H9 (cell line): ENCODE measurements at regions not wholly inside any gene's neighbourhood (a gene's known extent, or its start where the extent isn't known, plus 50 kb on each side); places are given as distances from the start of the nearest gene placed in this dataset.

Source experiments
- DNase-seq: peaks from one replicate; pipeline ENCODE4 v3.0.0-alpha.2; 2017
- H2AFZ ChIP-seq: one replicate; pipeline ENCODE4 v1.6.1; 2013; ENCODE audit warnings: mild to moderate bottlenecking, low read length, control low read depth, moderate library complexity
- H2AK5ac ChIP-seq: 2 replicates; pipeline ENCODE4 v1.6.1; 2013; ENCODE audit warnings: low read length, control low read depth, mixed read lengths; ENCODE audit not compliant: insufficient read length
- H2BK120ac ChIP-seq: one replicate; pipeline ENCODE4 v1.6.1; 2013; ENCODE audit warnings: low read depth, mild to moderate bottlenecking, low read length, control low read depth, inconsistent platforms; ENCODE audit not compliant: poor library complexity, severe bottlenecking
- H2BK12ac ChIP-seq: 2 replicates; pipeline ENCODE4 v1.6.1; 2013; ENCODE audit warnings: low read length, control low read depth, mixed read lengths, low read depth; ENCODE audit not compliant: insufficient read length
- H2BK15ac ChIP-seq: 2 replicates; pipeline ENCODE4 v1.6.1; 2013; ENCODE audit warnings: low read depth, low read length, control low read depth
- H2BK20ac ChIP-seq: one replicate; pipeline ENCODE4 v1.6.1; 2013; ENCODE audit warnings: low read depth, mild to moderate bottlenecking, low read length, control low read depth, inconsistent platforms; ENCODE audit not compliant: poor library complexity, severe bottlenecking
- H2BK5ac ChIP-seq: 2 replicates; pipeline ENCODE4 v1.6.1; 2013; ENCODE audit warnings: low read length, control low read depth, mixed read lengths; ENCODE audit not compliant: insufficient read length
- H3K14ac ChIP-seq: 2 replicates; pipeline ENCODE4 v1.6.1; 2013; ENCODE audit warnings: low read length, control low read depth; ENCODE audit not compliant: insufficient read depth
- H3K18ac ChIP-seq: 2 replicates; pipeline ENCODE4 v1.6.1; 2013; ENCODE audit warnings: low read depth, mild to moderate bottlenecking, mixed read lengths, low read length, control low read depth; ENCODE audit not compliant: insufficient read length
- H3K23ac ChIP-seq: 2 replicates; pipeline ENCODE4 v1.6.1; 2013; ENCODE audit warnings: low read length, control low read depth, mixed read lengths, low read depth; ENCODE audit not compliant: insufficient read length
- H3K23me2 ChIP-seq: 2 replicates; pipeline ENCODE4 v1.6.1; 2013; ENCODE audit warnings: low read depth, mild to moderate bottlenecking, mixed read lengths, low read length, control low read depth; ENCODE audit not compliant: insufficient read length, poor library complexity, severe bottlenecking
- H3K27ac ChIP-seq: 2 replicates; pipeline ENCODE4 v1.5.1; 2013; ENCODE audit warnings: low read length, control low read depth, mixed read lengths, low read depth; ENCODE audit not compliant: insufficient read length
- H3K27me3 ChIP-seq: 2 replicates; pipeline ENCODE4 v1.6.1; 2013; ENCODE audit warnings: low read length, control low read depth, inconsistent platforms; ENCODE audit not compliant: insufficient read depth
- H3K4ac ChIP-seq: 2 replicates; pipeline ENCODE4 v1.6.1; 2013; ENCODE audit warnings: low read depth, mild to moderate bottlenecking, control low read depth, inconsistent platforms, low read length, moderate library complexity
- H3K4me1 ChIP-seq: 2 replicates; pipeline ENCODE4 v1.6.1; 2013; ENCODE audit warnings: low read length, control low read depth, inconsistent platforms; ENCODE audit not compliant: insufficient read depth
- H3K4me2 ChIP-seq: 2 replicates; pipeline ENCODE4 v1.6.1; 2013; ENCODE audit warnings: low read length, control low read depth, mixed read lengths; ENCODE audit not compliant: insufficient read length, insufficient read depth
- H3K56ac ChIP-seq: 2 replicates; pipeline ENCODE4 v1.6.1; 2013; ENCODE audit warnings: low read depth, mild to moderate bottlenecking, mixed read lengths, low read length, control low read depth; ENCODE audit not compliant: insufficient read length
- H3K79me1 ChIP-seq: 2 replicates; pipeline ENCODE4 v1.6.1; 2013; ENCODE audit warnings: low read depth, mild to moderate bottlenecking, moderate library complexity, low read length, control low read depth, inconsistent platforms; ENCODE audit not compliant: insufficient read depth, poor library complexity, severe bottlenecking
- H3K79me2 ChIP-seq: 2 replicates; pipeline ENCODE4 v1.6.1; 2013; ENCODE audit warnings: low read length, control low read depth, inconsistent platforms; ENCODE audit not compliant: insufficient read depth
- H3K9ac ChIP-seq: 2 replicates; pipeline ENCODE4 v1.6.1; 2013; ENCODE audit warnings: low read length, control low read depth, mixed read lengths; ENCODE audit not compliant: insufficient read length; ENCODE audit errors: extremely low read depth
- H3K9me3 ChIP-seq: one replicate; pipeline ENCODE4 v1.6.1; 2013; ENCODE audit warnings: low read depth, low read length, inconsistent platforms; ENCODE audit not compliant: control insufficient read depth
- H3T11ph ChIP-seq: one replicate; pipeline ENCODE4 v1.6.1; 2013; ENCODE audit warnings: mild to moderate bottlenecking, low read length, control low read depth, inconsistent platforms
- H4K20me1 ChIP-seq: one replicate; pipeline ENCODE4 v1.6.1; 2013; ENCODE audit not compliant: control insufficient read depth, insufficient read length, insufficient read depth
- H4K5ac ChIP-seq: 2 replicates; pipeline ENCODE4 v1.6.1; 2013; ENCODE audit warnings: low read depth, mild to moderate bottlenecking, mixed read lengths, low read length, control low read depth; ENCODE audit not compliant: insufficient read length
- H4K8ac ChIP-seq: replicated peaks from 2 replicates; pipeline ENCODE4 v1.6.1; 2013; ENCODE audit warnings: low read length, control low read depth, mixed read lengths, low read depth; ENCODE audit not compliant: insufficient read length
- H4K91ac ChIP-seq: 2 replicates; pipeline ENCODE4 v1.6.1; 2013; ENCODE audit warnings: low read depth, mild to moderate bottlenecking, moderate library complexity, mixed read lengths, low read length, control low read depth; ENCODE audit not compliant: insufficient read length
- H3K27ac Mint-ChIP-seq, 3 experiments: 2 replicates in 2 of 3; 3 replicates in 1 of 3; pipeline ENCODE4 v1.8.0; 2020 to 2021; ENCODE audit warnings: mixed read lengths in 3 of 3, mild to moderate bottlenecking in 1 of 3, moderate library complexity in 1 of 3
- H3K27me3 Mint-ChIP-seq: 2 replicates; pipeline ENCODE4 v1.8.0; 2021; ENCODE audit warnings: low read depth, mild to moderate bottlenecking, moderate library complexity, mixed read lengths
- H3K36me3 Mint-ChIP-seq, 3 experiments: 2 replicates in 2 of 3; 3 replicates in 1 of 3; pipeline ENCODE4 v1.8.0; 2020 to 2021; ENCODE audit warnings: low read depth in 3 of 3, mixed read lengths in 3 of 3; ENCODE audit not compliant: insufficient read depth in 1 of 3
- H3K4me1 Mint-ChIP-seq, 2 experiments: 2 replicates each; pipeline ENCODE4 v1.8.0; 2020; ENCODE audit warnings: mixed read lengths in 2 of 2
- H3K4me3 Mint-ChIP-seq, 2 experiments: 2 replicates in 1 of 2; 3 replicates in 1 of 2; pipeline ENCODE4 v1.8.0; 2020 to 2021; ENCODE audit warnings: mild to moderate bottlenecking in 2 of 2, mixed read lengths in 2 of 2, moderate library complexity in 1 of 2
- H3K9me3 Mint-ChIP-seq, 2 experiments: 2 replicates in 1 of 2; 3 replicates in 1 of 2; pipeline ENCODE4 v1.8.0; 2020; ENCODE audit warnings: mild to moderate bottlenecking in 2 of 2, mixed read lengths in 2 of 2, moderate library complexity in 1 of 2
- CTCF ChIP-seq: fragments of 200-600 bp; sonication (generic); conservative IDR thresholded peaks from 3 replicates; pipeline ENCODE4 v1.8.0; 2021; ENCODE audit warnings: antibody characterized with exemption, mild to moderate bottlenecking
- WGBS: extraction: QIAGEN DNeasy Blood & Tissue Kit; methylation state at CpG from one replicate; pipeline ENCODE4 v1.1.7; 2013; ENCODE audit warnings: missing lambda C conversion rate, low lambda C conversion rate, mixed read lengths; ENCODE audit not compliant: insufficient read length; ENCODE audit errors: extremely low coverage; 5-methylcytosine and 5-hydroxymethylcytosine counted together

GRCh38 chr17:77892031-77892430 lies 66.5 kb upstream of the TNRC6C start:
- Histone ChIP-seq H3K18ac (no peak overlapping the region), H2BK120ac (no peak overlapping the region), H4K91ac (no peak overlapping the region), H3K23me2 (peaks cover 4% of the 10 kb centered on the region), H3K56ac (no peak overlapping the region), H4K5ac (no peak overlapping the region), H3K79me1 (no peaks in the 10 kb centered on the region), H3K27me3 (no peaks in the 10 kb centered on the region; the same call in 1 of the 2 replicates), H2AK5ac (no peak overlapping the region), H3T11ph (no peak overlapping the region), H2AFZ (no peak overlapping the region), H3K4me2 (no peak overlapping the region), H3K14ac (no peak overlapping the region), H2BK15ac (no peak overlapping the region), H3K4me1 (no peaks in the 10 kb centered on the region), H3K23ac (no peak overlapping the region), H3K27ac (no peak overlapping the region), H2BK5ac (no peak overlapping the region), H4K8ac (no peak overlapping the region), H3K9ac (no peak overlapping the region), H2BK20ac (no peak overlapping the region), H3K4ac (no peak overlapping the region), H3K9me3 (no peaks in the 10 kb centered on the region), H3K79me2 (no peaks in the 10 kb centered on the region), H4K20me1 (no peaks in the 10 kb centered on the region), H2BK12ac (no peak overlapping the region)
- Mint-ChIP-seq H3K4me3 (no peak overlapping the region), H3K27me3 (peaks cover 33% of the 10 kb centered on the region), H3K4me1 (peaks cover 18 to 28% of the 10 kb centered on the region in 2 experiments), H3K36me3 (no peaks in the 10 kb centered on the region), H3K9me3 (no peaks in the 10 kb centered on the region; a peak in 1 of 5 replicates), H3K27ac (no peak overlapping the region)
- no peak for DNase-seq
- no peak for TF ChIP-seq CTCF
- no CpG with 5 or more reads among the region's 7 CpGs for WGBS
